ENCODE measurements at regions not wholly inside any gene's neighbourhood (a gene's known extent, or its start where the extent isn't known, plus 50 kb on each side); places are given as distances from the start of the nearest gene placed in this dataset.

- Histone ChIP-seq H3K9me2 (ENCODE audit: insufficient read depth) (peaks cover 12% of the 10 kb centered on the region), H3K36me3 (ENCODE audit: insufficient read depth) (no peaks in the 10 kb centered on the region), H4K20me1 (replicated peaks; ENCODE audit: insufficient read depth) (no peaks in the 10 kb centered on the region), H3K4me1 (ENCODE audit: insufficient read depth) (peaks cover 8% of the 10 kb centered on the region; the same call in 1 of the 2 replicates), H3F3A (replicated peaks; ENCODE audit: low read depth) (no peaks in the 10 kb centered on the region), H3K4me3 (no peak overlapping the region), H3K4me2 (no peak overlapping the region), H3K27me3 (ENCODE audit: insufficient read depth) (no peaks in the 10 kb centered on the region), H2AFZ (peak overlapping the region; percentile 43; the same call in 1 of the 2 replicates), H3K27ac (ENCODE audit: low read depth) (no peak overlapping the region), H3K79me2 (replicated peaks; ENCODE audit: insufficient read depth) (no peaks in the 10 kb centered on the region)
- ATAC-seq (no peak), DNase-seq (ENCODE audit: low spot score) (no peak)
- H3K4me3 Mint-ChIP-seq = no peak overlapping the region
- no peak overlapping the region for H3K27ac Mint-ChIP-seq
- no peaks in the 10 kb centered on the region; the same call in 2 of the 3 replicates for H3K9me3 Mint-ChIP-seq
- H3K27me3 Mint-ChIP-seq (ENCODE audit: insufficient read depth, low read depth, poor library complexity) = peaks cover 2% of the 10 kb centered on the region
- no peak for TF ChIP-seq ZNF114 (CRISPR knock-in tag; IDR thresholded peaks at IDR 0.05)
- TF ChIP-seq ZNF331 (CRISPR knock-in tag; IDR thresholded peaks at IDR 0.05; ENCODE audit: low read depth) = no peak
- TF ChIP-seq CREB1 (CRISPR knock-in tag; IDR thresholded peaks at IDR 0.05; ENCODE audit: low read depth) = no peak
- TF ChIP-seq POLR2AphosphoS5 (IDR thresholded peaks at IDR 0.05; ENCODE audit: low read depth) = no peak
- TF ChIP-seq ZNF462 (CRISPR knock-in tag; IDR thresholded peaks at IDR 0.05) = no peak
- TF ChIP-seq ETS1 (IDR thresholded peaks at IDR 0.05) = no peak
- peaks cover 14% of the 10 kb centered on the region for H3K4me1 Mint-ChIP-seq
- H3K36me3 Mint-ChIP-seq (ENCODE audit: low read depth) = no peaks in the 10 kb centered on the region
These were observed 471.1 kb upstream of the SMIM21 start for GRCh38 chr18:75898651-75899050.

Data from GM23338 (cell line).